Muscle layer of duodenum (tissue), 2 donors: ENCODE measurements at regions not wholly inside any gene's neighbourhood (a gene's known extent, or its start where the extent isn't known, plus 50 kb on each side); places are given as distances from the start of the nearest gene placed in this dataset.

Experiments used
- H3K27ac ChIP-seq: one replicate; pipeline ENCODE4 v1.7.0; 2013; ENCODE audit warnings: mild to moderate bottlenecking, low read length
- H3K27me3 ChIP-seq: one replicate; pipeline ENCODE4 v1.7.0; 2013; ENCODE audit warnings: low read depth, mild to moderate bottlenecking, control low read depth, low read length
- H3K36me3 ChIP-seq, 2 donors: one replicate each; pipeline ENCODE4 v1.7.0; 2013; ENCODE audit warnings: low read length in 2 of 2, control low read depth in 1 of 2, mild to moderate bottlenecking in 1 of 2; ENCODE audit not compliant: insufficient read depth in 2 of 2, control insufficient read depth in 1 of 2
- H3K4me1 ChIP-seq, 2 donors: one replicate each; pipeline ENCODE4 v1.7.0; 2013; ENCODE audit warnings: low read length in 2 of 2, mild to moderate bottlenecking in 2 of 2, control low read depth in 1 of 2, moderate library complexity in 1 of 2; ENCODE audit not compliant: insufficient read depth in 2 of 2, control insufficient read depth in 1 of 2
- H3K4me3 ChIP-seq, 2 donors: one replicate each; pipeline ENCODE4 v1.7.0; 2013; ENCODE audit warnings: low read length in 2 of 2, low read depth in 1 of 2, mild to moderate bottlenecking in 1 of 2
- H3K9me3 ChIP-seq, 2 donors: one replicate each; pipeline ENCODE4 v1.7.0; 2013; ENCODE audit warnings: low read length in 2 of 2, control low read depth in 1 of 2, mild to moderate bottlenecking in 1 of 2; ENCODE audit not compliant: control insufficient read depth in 1 of 2
- donor health status: healthy.

DNA sequence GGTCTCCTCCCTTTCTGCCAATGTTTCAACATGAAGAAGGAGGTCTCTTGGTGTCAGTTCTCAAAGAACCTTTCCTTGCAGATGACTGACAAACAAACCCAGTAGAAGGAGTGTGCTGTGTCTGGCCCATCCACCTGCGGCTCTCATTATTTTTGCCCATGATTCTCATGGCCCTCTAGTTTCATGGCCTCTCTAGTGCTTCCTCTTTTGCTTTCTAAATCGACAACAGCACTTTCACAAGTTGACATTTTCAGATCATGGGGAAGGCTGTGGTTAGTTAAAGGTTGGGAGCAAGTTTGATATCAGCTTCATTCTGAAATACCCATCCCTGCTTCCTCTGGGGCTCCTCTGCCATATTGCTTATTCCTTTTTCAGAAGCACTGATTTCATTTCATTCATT is 805.2 kb downstream of the SLC4A3 start:
- no peaks in the 10 kb centered on the region for H3K27me3 ChIP-seq
- H3K4me1 ChIP-seq = no peaks in the 10 kb centered on the region
- H3K27ac ChIP-seq = no peak overlapping the region
- no peaks in the 10 kb centered on the region for H3K9me3 ChIP-seq
- H3K36me3 ChIP-seq = no peaks in the 10 kb centered on the region
- H3K4me3 ChIP-seq = no peak overlapping the region

DNA sequence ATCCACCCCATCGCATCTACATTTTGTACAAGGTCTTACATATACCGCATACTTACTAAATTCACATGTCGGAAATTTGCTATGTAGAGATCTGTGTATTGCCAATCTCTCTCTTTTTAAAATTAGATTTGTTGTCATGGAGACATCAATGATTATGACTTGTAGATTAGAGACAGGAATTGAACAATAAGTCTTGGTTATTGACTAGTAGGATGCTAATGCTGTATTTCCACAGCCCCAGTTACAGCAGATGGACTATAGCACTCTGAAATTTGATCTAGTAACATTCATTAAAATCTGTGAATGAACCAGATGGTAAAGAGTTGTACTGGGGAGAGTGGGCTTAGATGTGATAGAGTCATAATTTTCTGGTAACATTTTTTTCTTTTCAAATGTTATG is 805.7 kb downstream of the SLC4A3 start:
- Histone ChIP-seq H3K4me1 (no peaks in the 10 kb centered on the region), H3K36me3 (no peaks in the 10 kb centered on the region), H3K27me3 (no peaks in the 10 kb centered on the region), H3K4me3 (no peak overlapping the region), H3K27ac (no peak overlapping the region), H3K9me3 (no peaks in the 10 kb centered on the region)

DNA sequence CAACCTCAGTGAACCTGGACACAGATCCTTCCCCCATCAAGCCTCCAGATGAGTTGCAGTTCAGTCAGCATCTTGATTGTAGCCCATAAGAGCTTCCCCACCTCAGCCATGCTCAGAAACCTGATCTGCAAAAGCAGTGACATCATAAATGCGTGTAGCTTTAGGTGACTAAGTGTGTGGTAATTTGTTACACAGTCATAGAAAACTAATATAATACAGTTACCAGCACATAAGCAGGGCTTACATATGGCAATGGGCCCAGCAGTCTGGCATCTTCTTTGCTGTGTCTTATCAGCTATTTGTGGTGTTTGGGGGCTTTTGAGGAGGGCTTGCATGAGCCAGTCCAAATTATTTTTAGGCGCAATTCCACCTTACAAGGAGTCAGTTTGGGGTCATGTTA is 807.0 kb downstream of the SLC4A3 start:
- H3K27ac ChIP-seq = no peak overlapping the region
- H3K9me3 ChIP-seq = no peaks in the 10 kb centered on the region
- no peaks in the 10 kb centered on the region for H3K4me1 ChIP-seq
- no peaks in the 10 kb centered on the region for H3K27me3 ChIP-seq
- no peaks in the 10 kb centered on the region for H3K36me3 ChIP-seq
- no peak overlapping the region for H3K4me3 ChIP-seq

DNA sequence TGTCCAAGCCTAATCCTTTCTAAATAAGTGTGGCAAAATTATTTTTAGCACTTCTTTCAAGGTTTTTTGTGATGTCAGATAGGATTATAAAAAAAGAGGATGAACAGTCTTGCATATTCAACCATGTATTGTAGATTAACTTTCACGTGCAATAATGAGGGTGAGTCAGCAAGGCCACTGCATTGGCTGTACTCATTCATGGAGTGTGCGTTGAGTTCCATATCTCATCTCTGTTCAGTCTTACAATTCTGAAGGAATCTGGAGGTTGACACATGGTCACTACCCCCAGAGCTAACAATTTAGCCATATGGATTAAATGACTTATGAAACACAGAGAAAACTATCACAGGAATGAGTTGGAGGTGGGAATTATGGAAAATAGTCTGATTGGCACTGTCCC is 810.5 kb downstream of the SLC4A3 start:
- Histone ChIP-seq H3K4me1 (no peaks in the 10 kb centered on the region), H3K9me3 (no peaks in the 10 kb centered on the region), H3K36me3 (no peaks in the 10 kb centered on the region)

DNA sequence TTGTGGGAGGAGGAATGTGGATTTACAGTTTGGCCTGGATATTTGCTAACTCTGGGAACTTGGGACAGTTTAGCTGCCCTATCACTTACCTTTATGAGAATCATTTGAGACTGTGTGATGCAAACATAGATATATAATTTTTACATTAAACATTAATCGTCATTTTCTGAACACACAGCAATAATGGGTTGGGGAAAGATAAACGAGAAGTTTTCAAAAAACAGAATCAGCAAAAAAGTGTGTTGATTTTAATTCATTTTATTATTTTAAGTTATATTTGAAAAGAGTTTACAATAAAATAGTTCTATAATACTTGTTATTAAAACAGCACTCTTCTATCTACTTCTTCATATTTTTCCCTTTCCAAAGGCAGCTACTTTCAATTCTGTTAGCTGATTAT is 813.3 kb downstream of the SLC4A3 start:
- no peaks in the 10 kb centered on the region for H3K27me3 ChIP-seq
- no peak overlapping the region for H3K27ac ChIP-seq
- H3K4me3 ChIP-seq = no peak overlapping the region
- no peaks in the 10 kb centered on the region for H3K36me3 ChIP-seq
- no peaks in the 10 kb centered on the region for H3K9me3 ChIP-seq
- no peaks in the 10 kb centered on the region for H3K4me1 ChIP-seq

More for the DNA sequence above, 810.5 kb downstream of the SLC4A3 start:
- no peak overlapping the region for H3K27ac ChIP-seq
- no peak overlapping the region for H3K4me3 ChIP-seq
- no peaks in the 10 kb centered on the region for H3K27me3 ChIP-seq

DNA sequence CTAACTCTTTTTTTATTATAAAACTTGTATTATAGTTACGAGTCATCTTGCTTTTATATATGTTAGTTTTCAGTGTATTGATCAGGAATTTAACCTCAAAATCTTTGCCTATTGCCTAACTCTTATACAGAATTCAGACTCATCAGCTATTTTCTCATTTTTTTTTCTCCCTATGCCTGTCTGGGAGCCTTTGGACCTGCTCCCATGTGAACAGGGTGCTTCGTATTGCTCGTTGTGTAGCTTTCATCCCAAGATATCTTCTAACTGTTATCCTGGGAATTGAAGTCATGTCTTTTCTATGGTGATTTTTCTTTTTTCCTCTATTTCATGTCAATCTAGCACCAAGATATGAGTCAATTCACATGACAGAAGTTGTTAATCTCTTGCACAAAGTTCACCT is 814.0 kb downstream of the SLC4A3 start:
- Histone ChIP-seq H3K4me1 (no peaks in the 10 kb centered on the region), H3K36me3 (no peaks in the 10 kb centered on the region), H3K4me3 (no peak overlapping the region), H3K27ac (no peak overlapping the region), H3K27me3 (no peaks in the 10 kb centered on the region), H3K9me3 (no peaks in the 10 kb centered on the region)

DNA sequence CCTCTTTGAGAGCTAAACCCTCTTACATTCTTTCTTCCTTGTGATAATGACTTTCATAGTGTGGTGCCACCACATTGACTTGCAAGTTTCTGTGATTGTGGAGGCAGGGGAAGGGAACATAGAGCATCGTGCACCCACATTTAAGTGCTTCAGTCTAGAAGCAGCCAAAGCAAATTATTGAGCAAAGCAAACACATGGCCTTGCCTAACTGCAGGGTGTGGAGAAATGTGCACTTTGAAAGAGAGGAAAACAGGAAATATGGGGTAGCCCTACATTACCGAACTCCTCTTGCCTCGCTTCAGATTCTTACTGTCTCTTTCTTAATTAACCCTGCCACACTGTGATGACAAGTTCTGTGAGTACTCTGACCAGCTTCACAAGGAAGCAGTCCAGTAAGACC is 814.6 kb downstream of the SLC4A3 start:
- no peaks in the 10 kb centered on the region for H3K4me1 ChIP-seq
- H3K9me3 ChIP-seq = no peaks in the 10 kb centered on the region
- H3K27ac ChIP-seq = no peak overlapping the region
- no peaks in the 10 kb centered on the region for H3K27me3 ChIP-seq
- no peaks in the 10 kb centered on the region for H3K36me3 ChIP-seq
- H3K4me3 ChIP-seq = no peak overlapping the region

DNA sequence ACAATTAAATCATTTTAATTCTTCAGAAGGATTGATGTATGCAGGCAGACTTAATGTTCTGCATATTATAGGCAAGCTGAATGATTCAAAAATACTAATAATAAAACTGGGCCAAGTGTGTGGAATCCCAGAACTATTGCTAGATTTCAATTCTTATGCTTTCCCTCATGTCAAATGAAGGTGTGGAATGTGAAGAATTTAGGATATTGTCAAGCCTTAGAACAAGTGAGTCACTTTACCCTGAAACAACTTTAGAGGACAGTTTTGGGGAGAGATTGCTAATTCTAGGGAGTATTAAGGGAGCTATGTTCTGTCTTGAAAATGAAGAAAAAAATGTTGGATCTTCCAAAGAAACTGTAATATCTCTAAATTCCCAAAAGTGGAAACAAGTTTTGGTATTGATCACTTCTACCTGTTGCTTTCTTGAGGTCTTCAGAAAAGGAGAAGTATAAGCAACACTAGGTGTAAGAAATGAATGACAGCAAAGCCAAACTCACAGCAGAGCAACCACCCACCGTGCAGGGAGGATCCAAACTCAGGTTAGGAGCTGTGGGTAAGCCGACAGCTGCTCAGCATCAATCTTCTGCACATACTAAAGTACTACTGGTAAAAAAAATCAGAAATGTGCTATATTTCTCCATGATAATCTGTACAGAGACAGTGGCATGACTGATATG is 818.1 kb downstream of the SLC4A3 start:
- no peaks in the 10 kb centered on the region for H3K4me1 ChIP-seq

DNA sequence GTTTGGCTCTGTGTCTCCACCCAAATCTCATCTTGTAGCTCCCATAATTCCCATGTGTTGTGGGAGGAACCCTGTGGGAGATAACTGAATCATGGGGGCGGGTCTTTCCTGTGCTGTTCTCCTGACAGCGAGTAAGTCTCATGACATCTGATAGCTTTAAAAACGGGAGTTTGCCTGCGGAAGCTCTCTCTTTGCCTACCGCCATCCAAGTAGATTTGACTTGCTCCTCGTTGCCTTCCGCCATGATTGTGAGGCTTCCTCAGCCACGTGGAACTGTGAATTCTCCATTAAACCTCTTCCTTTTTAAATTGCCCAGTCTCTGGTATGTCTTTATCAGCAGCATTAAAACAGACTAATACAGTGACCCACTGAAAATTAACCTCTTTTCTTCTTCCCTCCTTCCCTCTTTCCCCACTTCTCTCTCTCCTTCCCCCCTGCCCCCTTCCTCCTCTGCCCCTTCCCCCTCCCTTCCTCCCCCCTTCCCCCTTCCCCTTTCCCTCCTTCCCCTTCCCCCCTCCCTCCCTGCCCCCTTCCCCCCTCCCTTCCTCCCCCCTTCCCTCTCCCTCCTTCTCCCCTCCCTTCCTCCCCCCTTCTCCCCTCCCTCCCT is 818.8 kb downstream of the SLC4A3 start:
- Histone ChIP-seq H3K27ac (no peak overlapping the region), H3K4me1 (no peaks in the 10 kb centered on the region), H3K9me3 (no peaks in the 10 kb centered on the region), H3K4me3 (no peak overlapping the region), H3K36me3 (no peaks in the 10 kb centered on the region), H3K27me3 (no peaks in the 10 kb centered on the region)

More for the DNA sequence above, 818.1 kb downstream of the SLC4A3 start:
- H3K9me3 ChIP-seq = no peaks in the 10 kb centered on the region
- no peak overlapping the region for H3K27ac ChIP-seq
- H3K4me3 ChIP-seq = no peak overlapping the region
- no peaks in the 10 kb centered on the region for H3K27me3 ChIP-seq
- no peaks in the 10 kb centered on the region for H3K36me3 ChIP-seq

DNA sequence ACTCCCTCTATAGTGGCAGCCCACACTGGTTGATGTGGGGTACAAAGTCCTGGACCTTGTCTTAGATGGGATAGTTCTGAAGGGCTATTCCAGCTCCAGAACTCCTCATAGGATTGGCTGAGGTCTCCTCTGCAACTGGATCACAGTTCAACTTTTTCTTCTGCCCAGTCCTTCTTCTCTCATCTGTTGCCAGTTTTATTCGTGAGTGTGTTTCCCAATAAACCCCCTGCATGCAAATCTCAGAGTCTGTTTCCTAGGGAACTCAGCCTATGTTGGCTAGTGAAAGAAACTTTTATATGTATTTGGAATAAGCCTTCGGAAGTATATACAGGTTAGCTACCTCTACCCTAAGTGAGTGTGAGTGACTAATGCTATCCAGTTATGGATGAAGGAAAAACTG is 823.4 kb downstream of the SLC4A3 start:
- Histone ChIP-seq H3K27me3 (no peaks in the 10 kb centered on the region), H3K4me3 (no peak overlapping the region), H3K4me1 (no peaks in the 10 kb centered on the region), H3K27ac (no peak overlapping the region), H3K36me3 (no peaks in the 10 kb centered on the region), H3K9me3 (no peaks in the 10 kb centered on the region)

DNA sequence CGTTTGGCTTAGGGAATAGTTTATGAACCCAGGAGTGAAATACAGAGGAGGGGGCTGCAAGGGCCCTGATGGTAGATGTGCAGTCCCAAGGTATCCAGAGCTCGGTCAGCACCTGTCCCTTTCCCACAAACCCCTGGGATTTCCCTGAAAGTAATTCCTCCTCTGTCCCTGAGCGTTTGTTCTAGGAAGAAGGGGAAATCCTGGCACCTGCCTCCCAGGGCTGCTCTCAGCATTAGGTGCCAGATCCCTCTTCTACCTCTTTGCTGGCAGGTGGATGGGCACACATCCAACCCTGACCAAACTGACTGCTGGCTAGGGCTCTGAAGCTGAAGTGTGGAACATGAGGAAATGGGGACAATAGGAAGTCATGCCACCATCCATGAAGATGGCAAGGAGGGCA is 824.0 kb downstream of the SLC4A3 start:
- Histone ChIP-seq H3K27me3 (no peaks in the 10 kb centered on the region), H3K36me3 (no peaks in the 10 kb centered on the region), H3K27ac (no peak overlapping the region), H3K9me3 (no peaks in the 10 kb centered on the region), H3K4me3 (no peak overlapping the region), H3K4me1 (no peaks in the 10 kb centered on the region)

DNA sequence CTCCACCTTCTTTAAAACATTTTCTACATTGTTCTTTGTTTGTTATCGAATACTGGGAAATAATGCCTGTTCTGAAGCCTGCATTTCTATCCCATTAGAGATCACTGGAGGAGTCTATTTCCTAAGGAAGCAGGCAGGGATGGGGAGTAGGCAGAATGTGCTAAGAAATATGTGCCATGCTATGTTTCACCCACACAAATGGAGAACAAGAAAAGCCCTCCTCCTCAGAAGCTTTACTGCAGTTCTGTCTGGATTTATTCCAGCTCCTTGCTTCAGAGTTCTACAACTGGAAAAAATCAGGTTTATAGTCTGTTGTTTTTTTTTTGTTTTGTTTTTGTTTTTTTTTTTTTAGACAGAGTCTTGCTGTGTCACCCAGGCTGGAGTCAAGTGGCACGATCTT is 825.1 kb downstream of the SLC4A3 start:
- H3K27me3 ChIP-seq = no peaks in the 10 kb centered on the region
- H3K36me3 ChIP-seq = no peaks in the 10 kb centered on the region
- no peaks in the 10 kb centered on the region for H3K9me3 ChIP-seq
- H3K27ac ChIP-seq = no peak overlapping the region
- H3K4me3 ChIP-seq = no peak overlapping the region
- H3K4me1 ChIP-seq = no peaks in the 10 kb centered on the region
